Hindlimb muscle (tissue), 1 donor: ENCODE measurements at regions not wholly inside any gene's neighbourhood (a gene's known extent, or its start where the extent isn't known, plus 50 kb on each side); places are given as distances from the start of the nearest gene placed in this dataset.
"Not testable (repeated sequence)": the region's sequence is repeated elsewhere in the genome, so short reads cannot be mapped to it uniquely, and the experiment has no call there.

Experiments used
- DNase-seq: peaks from one replicate; pipeline ENCODE4 v3.0.0-alpha.2; 2013

- DNase-seq: not testable (repeated sequence)
Measured at GRCh38 chr20:47909696-47910369, 124.6 kb upstream of the SULF2 start.

GRCh38 chr20:47908361-47909035 lies 123.2 kb upstream of the SULF2 start:
- peak; percentile 26 for DNase-seq

- DNase-seq: not testable (repeated sequence)
Measured at GRCh38 chr20:47907951-47908350, 122.7 kb upstream of the SULF2 start.

GRCh38 chr20:47907031-47907675 lies 121.9 kb upstream of the SULF2 start:
- DNase-seq: no peak

GRCh38 chr20:47906348-47906660 lies 121.0 kb upstream of the SULF2 start:
- DNase-seq: no peak

GRCh38 chr20:47905628-47906347 lies 120.5 kb upstream of the SULF2 start:
- no peak for DNase-seq

- not testable (repeated sequence) for DNase-seq
Measured at GRCh38 chr20:47903009-47903408, 117.7 kb upstream of the SULF2 start.

- DNase-seq: not testable (repeated sequence)
Measured at GRCh38 chr20:47899313-47899712, 114.0 kb upstream of the SULF2 start.

- DNase-seq: no peak
Measured at GRCh38 chr20:47897461-47897860, 112.2 kb upstream of the SULF2 start.

- DNase-seq: not testable (repeated sequence)
Measured at GRCh38 chr20:47892681-47893080, 107.4 kb upstream of the SULF2 start.

GRCh38 chr20:47890708-47891107 lies 105.4 kb upstream of the SULF2 start:
- not testable (repeated sequence) for DNase-seq

GRCh38 chr20:47889751-47890150 lies 104.5 kb upstream of the SULF2 start:
- not testable (repeated sequence) for DNase-seq

- DNase-seq: no peak
Measured at GRCh38 chr20:47888351-47888750, 103.1 kb upstream of the SULF2 start.

- no peak for DNase-seq
Measured at GRCh38 chr20:47887477-47888080, 102.3 kb upstream of the SULF2 start.

GRCh38 chr20:47887064-47887463 lies 101.8 kb upstream of the SULF2 start:
- no peak for DNase-seq

- DNase-seq: no peak
Measured at GRCh38 chr20:47886454-47887041, 101.3 kb upstream of the SULF2 start.

- no peak for DNase-seq
Measured at GRCh38 chr20:47885909-47886453, 100.7 kb upstream of the SULF2 start.

GRCh38 chr20:47883940-47884339 lies 98.7 kb upstream of the SULF2 start:
- DNase-seq: not testable (repeated sequence)

GRCh38 chr20:47883186-47883585 lies 97.9 kb upstream of the SULF2 start:
- DNase-seq: no peak

- no peak for DNase-seq
Measured at GRCh38 chr20:47879771-47880170, 94.5 kb upstream of the SULF2 start.

- DNase-seq: no peak
Measured at GRCh38 chr20:47878601-47879027, 93.3 kb upstream of the SULF2 start.
